CD4-positive, alpha-beta memory T cell (primary cell): ENCODE measurements at regions not wholly inside any gene's neighbourhood (a gene's known extent, or its start where the extent isn't known, plus 50 kb on each side); places are given as distances from the start of the nearest gene placed in this dataset.
"Not testable (repeated sequence)": the region's sequence is repeated elsewhere in the genome, so short reads cannot be mapped to it uniquely, and the experiment has no call there.

ENCODE experiments used
- CTCF ChIA-PET: fragments of 350-600 bp; sonication (Branson Sonifier 250); formaldehyde crosslinking; loops from one replicate; lab custom pipeline; 2021; ENCODE audit warnings: inconsistent platforms; ENCODE audit not compliant: partially characterized antibody; lab: Charles Lee
- POLR2A ChIA-PET: fragments of 350-600 bp; sonication (Branson Sonifier 250); formaldehyde crosslinking; loops from one replicate; lab custom pipeline; 2021; ENCODE audit not compliant: partially characterized antibody; lab: Charles Lee
- DNase-seq, 5 donors: peaks; one replicate each; pipeline versions ENCODE4 v3.0.0 to v3.0.0-alpha.2; 2020 to 2022; ENCODE audit warnings: mixed read lengths in 1 of 5
- H3K27ac ChIP-seq: one replicate; pipeline ENCODE4 v1.7.0; 2013; ENCODE audit warnings: low read depth, low read length
- H3K27me3 ChIP-seq: 2 replicates; pipeline ENCODE4 v1.7.0; 2013; ENCODE audit warnings: mild to moderate bottlenecking, low read length, moderate library complexity; ENCODE audit not compliant: insufficient read depth
- H3K36me3 ChIP-seq: 2 replicates; pipeline ENCODE4 v1.7.0; 2013; ENCODE audit warnings: mild to moderate bottlenecking, low read length, moderate library complexity; ENCODE audit not compliant: insufficient read depth
- H3K4me1 ChIP-seq: 2 replicates; pipeline ENCODE4 v1.7.0; 2013; ENCODE audit warnings: mild to moderate bottlenecking, low read length, moderate library complexity; ENCODE audit not compliant: insufficient read depth
- H3K4me3 ChIP-seq, 2 donors: one replicate each; pipeline ENCODE4 v1.7.0; 2013; ENCODE audit warnings: low read length in 2 of 2, mild to moderate bottlenecking in 1 of 2
- H3K9me3 ChIP-seq, 2 donors: one replicate each; pipeline ENCODE4 v1.7.0; 2013; ENCODE audit warnings: low read length in 2 of 2, control low read depth in 1 of 2; ENCODE audit not compliant: control insufficient read depth in 1 of 2
- H3K27ac Mint-ChIP-seq, 7 donors: one replicate each; pipeline ENCODE4 v1.8.0; 2020 to 2021; ENCODE audit warnings: mixed read lengths in 7 of 7, mild to moderate bottlenecking in 6 of 7, inconsistent platforms in 3 of 7, moderate library complexity in 3 of 7
- H3K27me3 Mint-ChIP-seq, 2 donors: one replicate each; pipeline ENCODE4 v1.8.0; 2020 to 2021; ENCODE audit warnings: mixed read lengths in 2 of 2
- H3K36me3 Mint-ChIP-seq, 2 donors: one replicate each; pipeline ENCODE4 v1.8.0; 2020 to 2021; ENCODE audit warnings: mixed read lengths in 2 of 2, inconsistent platforms in 1 of 2, mild to moderate bottlenecking in 1 of 2
- H3K4me1 Mint-ChIP-seq, 4 donors: one replicate each; pipeline ENCODE4 v1.8.0; 2020 to 2021; ENCODE audit warnings: mixed read lengths in 4 of 4, mild to moderate bottlenecking in 1 of 4
- H3K4me3 Mint-ChIP-seq, 8 donors: one replicate each; pipeline ENCODE4 v1.8.0; 2020 to 2021; ENCODE audit warnings: mixed read lengths in 8 of 8, mild to moderate bottlenecking in 7 of 8, moderate library complexity in 6 of 8, inconsistent platforms in 3 of 8
- H3K9me3 Mint-ChIP-seq, 8 donors: one replicate each; pipeline ENCODE4 v1.8.0; 2020 to 2021; ENCODE audit warnings: mixed read lengths in 8 of 8, mild to moderate bottlenecking in 5 of 8, inconsistent platforms in 3 of 8, moderate library complexity in 1 of 8
- intact Hi-C: fragments of 100-400 bp; cut with micrococcal nuclease; formaldehyde crosslinking; loops from one replicate; pipeline ENCODE4 v1.15.1; 2023

DNA sequence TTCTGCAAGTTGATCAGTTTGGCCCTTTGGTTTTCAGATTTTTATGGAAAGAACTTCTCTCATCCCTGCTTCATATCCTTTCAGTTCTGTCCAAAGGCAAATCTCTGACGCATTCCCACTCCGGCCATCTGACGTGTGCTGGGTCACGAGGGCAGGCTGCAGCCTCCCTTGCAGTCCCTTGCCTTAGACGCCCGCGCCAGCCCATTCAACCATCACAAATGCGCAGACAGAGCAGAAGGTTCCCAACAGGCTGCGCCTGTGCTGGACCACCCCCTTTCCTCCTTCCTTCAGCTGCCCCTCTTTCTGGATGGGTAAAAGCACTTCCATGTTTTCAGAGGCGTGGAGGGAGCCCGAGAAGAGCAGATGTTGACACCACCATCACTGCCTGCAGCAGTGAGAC lies 144.2 kb downstream of the BCL2L11 start:
- H3K4me3 Mint-ChIP-seq, H3K36me3 Mint-ChIP-seq, intact Hi-C loops, H3K9me3 ChIP-seq, CTCF ChIA-PET, H3K27me3 Mint-ChIP-seq, H3K27me3 ChIP-seq, POLR2A ChIA-PET, DNase-seq, H3K36me3 ChIP-seq, H3K4me1 Mint-ChIP-seq, H3K9me3 Mint-ChIP-seq, H3K4me1 ChIP-seq, H3K27ac ChIP-seq, H3K4me3 ChIP-seq, H3K27ac Mint-ChIP-seq: not testable (repeated sequence)

DNA sequence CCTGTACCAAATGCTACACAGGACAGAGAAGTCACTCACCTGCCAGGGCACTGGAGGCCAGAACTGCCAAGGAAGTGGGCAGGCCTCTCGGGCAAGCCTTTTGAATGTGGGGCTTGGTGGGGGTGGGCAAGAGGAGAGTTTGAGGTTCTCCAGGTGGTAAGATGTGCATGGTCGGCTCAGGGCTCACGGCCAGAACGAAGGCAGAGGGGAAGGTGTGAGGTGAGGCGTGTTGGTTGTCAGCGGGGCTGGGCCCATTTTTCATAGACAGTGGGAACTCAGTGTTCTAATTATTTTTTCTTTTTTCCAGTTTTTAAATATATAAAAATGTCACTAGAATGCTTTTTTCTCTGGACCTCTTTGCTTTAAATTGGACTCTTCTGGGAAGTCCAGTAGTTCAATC lies 145.8 kb downstream of the BCL2L11 start:
- H3K27me3 Mint-ChIP-seq, DNase-seq, H3K27ac ChIP-seq, H3K9me3 ChIP-seq, H3K4me1 Mint-ChIP-seq, H3K4me1 ChIP-seq, H3K9me3 Mint-ChIP-seq, CTCF ChIA-PET, POLR2A ChIA-PET, H3K27me3 ChIP-seq, H3K27ac Mint-ChIP-seq, intact Hi-C loops, H3K4me3 ChIP-seq, H3K36me3 Mint-ChIP-seq, H3K4me3 Mint-ChIP-seq, H3K36me3 ChIP-seq: not testable (repeated sequence)

GRCh38 chr2:111267038-111267437 lies 146.3 kb downstream of the BCL2L11 start:
- H3K4me3 ChIP-seq, H3K36me3 Mint-ChIP-seq, H3K4me3 Mint-ChIP-seq, H3K9me3 ChIP-seq, DNase-seq, H3K4me1 Mint-ChIP-seq, H3K27ac Mint-ChIP-seq, intact Hi-C loops, H3K27me3 ChIP-seq, POLR2A ChIA-PET, H3K27ac ChIP-seq, H3K36me3 ChIP-seq, CTCF ChIA-PET, H3K9me3 Mint-ChIP-seq, H3K27me3 Mint-ChIP-seq, H3K4me1 ChIP-seq: not testable (repeated sequence)

GRCh38 chr2:111269761-111270323 lies 149.1 kb downstream of the BCL2L11 start:
- H3K4me3 ChIP-seq, intact Hi-C loops, DNase-seq, H3K27me3 ChIP-seq, H3K4me1 Mint-ChIP-seq, H3K9me3 ChIP-seq, H3K36me3 Mint-ChIP-seq, H3K4me1 ChIP-seq, H3K27ac ChIP-seq, H3K27me3 Mint-ChIP-seq, CTCF ChIA-PET, POLR2A ChIA-PET, H3K9me3 Mint-ChIP-seq, H3K27ac Mint-ChIP-seq, H3K36me3 ChIP-seq, H3K4me3 Mint-ChIP-seq: not testable (repeated sequence)

DNA sequence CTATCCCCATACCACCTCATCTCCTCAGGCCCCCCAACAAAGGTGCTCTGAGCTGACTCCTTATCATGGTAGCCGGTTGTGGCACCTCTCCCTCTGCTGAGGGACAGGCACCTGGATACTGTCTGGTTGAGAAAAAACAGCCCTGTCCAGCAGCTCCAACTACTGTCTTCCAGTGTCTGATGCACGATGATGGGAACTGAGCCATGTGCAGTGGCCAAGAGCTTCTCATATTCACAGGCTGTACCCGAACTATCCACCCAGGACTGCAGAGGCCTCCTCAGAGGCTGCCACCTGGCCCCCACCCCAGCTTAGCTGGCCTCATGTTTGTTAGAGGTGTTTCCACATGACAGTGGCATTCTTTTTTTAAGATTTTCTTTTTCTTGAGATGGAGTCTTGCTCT lies 149.9 kb downstream of the BCL2L11 start:
- H3K27me3 Mint-ChIP-seq, H3K27ac Mint-ChIP-seq, H3K36me3 Mint-ChIP-seq, intact Hi-C loops, DNase-seq, H3K27ac ChIP-seq, H3K4me1 Mint-ChIP-seq, CTCF ChIA-PET, H3K9me3 Mint-ChIP-seq, H3K36me3 ChIP-seq, H3K9me3 ChIP-seq, H3K4me3 Mint-ChIP-seq, H3K4me3 ChIP-seq, POLR2A ChIA-PET, H3K27me3 ChIP-seq, H3K4me1 ChIP-seq: not testable (repeated sequence)

DNA sequence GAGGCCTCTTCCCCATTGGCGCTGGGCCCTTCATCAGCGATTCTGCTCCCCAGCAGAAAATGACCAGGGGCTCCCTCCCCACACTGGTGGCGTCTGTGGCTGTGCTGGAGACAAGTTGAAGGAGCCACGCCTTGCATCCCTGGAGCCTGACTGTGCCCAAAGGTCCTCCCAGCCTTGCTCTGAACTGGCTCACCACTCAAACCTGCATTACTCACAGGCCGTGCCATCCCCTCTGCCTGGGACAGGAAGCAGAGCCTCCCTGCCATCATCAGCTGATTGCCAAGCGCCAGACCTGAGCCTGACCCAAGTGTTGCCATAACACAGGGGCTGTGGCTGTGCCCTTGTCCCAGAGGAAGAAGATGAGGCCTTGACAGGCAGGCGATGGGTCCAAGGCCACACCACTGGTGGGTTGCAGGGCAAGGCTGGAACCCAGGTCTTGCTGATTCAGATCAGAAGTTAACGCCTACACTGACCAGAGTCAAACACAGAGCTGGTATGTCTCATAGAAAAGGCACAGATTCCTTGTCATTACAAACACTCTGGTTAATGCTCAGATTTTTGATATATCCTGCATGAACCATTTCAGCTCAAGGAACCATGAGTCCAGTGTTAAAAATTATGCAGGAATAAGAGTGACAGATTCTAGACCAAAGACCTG lies 151.1 kb downstream of the BCL2L11 start:
- H3K9me3 Mint-ChIP-seq, H3K4me3 Mint-ChIP-seq, H3K36me3 Mint-ChIP-seq, H3K4me1 Mint-ChIP-seq, H3K27ac Mint-ChIP-seq, DNase-seq, H3K27ac ChIP-seq, H3K9me3 ChIP-seq, H3K27me3 Mint-ChIP-seq, H3K27me3 ChIP-seq, CTCF ChIA-PET, H3K4me3 ChIP-seq, intact Hi-C loops, POLR2A ChIA-PET, H3K4me1 ChIP-seq, H3K36me3 ChIP-seq: not testable (repeated sequence)

DNA sequence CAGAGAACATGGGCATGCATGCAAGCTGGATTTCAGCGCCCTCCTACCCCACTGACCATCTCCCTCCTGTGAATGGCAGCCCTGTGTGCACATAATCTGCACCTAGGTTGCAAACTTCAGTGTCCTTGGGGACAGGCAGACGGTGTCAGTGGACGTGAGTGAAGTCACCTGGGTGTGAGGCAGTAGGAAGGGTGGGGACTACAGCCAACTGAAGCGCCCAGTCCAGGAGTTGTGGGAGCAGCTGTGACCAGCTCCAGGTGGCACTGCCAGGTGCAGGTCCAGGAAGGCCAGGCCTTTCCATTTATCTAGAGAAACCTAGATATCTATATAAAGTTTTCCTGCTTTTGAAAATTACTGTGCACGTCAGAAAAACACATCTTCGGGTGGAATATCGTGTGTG lies 152.3 kb downstream of the BCL2L11 start:
- H3K27ac Mint-ChIP-seq, H3K27ac ChIP-seq, H3K4me1 Mint-ChIP-seq, H3K4me3 Mint-ChIP-seq, intact Hi-C loops, H3K36me3 Mint-ChIP-seq, H3K27me3 ChIP-seq, DNase-seq, POLR2A ChIA-PET, H3K4me1 ChIP-seq, H3K9me3 ChIP-seq, H3K9me3 Mint-ChIP-seq, CTCF ChIA-PET, H3K27me3 Mint-ChIP-seq, H3K36me3 ChIP-seq, H3K4me3 ChIP-seq: not testable (repeated sequence)
